DMS 273 treated with DMSO at 0.1 percent for 48 hours (cell line): ENCODE measurements at regions not wholly inside any gene's neighbourhood (a gene's known extent, or its start where the extent isn't known, plus 50 kb on each side); places are given as distances from the start of the nearest gene placed in this dataset.

ENCODE experiments used
- DNase-seq: peaks from one replicate; lab custom pipeline; 2025; lab: John Stamatoyannopoulos, UW

DNA sequence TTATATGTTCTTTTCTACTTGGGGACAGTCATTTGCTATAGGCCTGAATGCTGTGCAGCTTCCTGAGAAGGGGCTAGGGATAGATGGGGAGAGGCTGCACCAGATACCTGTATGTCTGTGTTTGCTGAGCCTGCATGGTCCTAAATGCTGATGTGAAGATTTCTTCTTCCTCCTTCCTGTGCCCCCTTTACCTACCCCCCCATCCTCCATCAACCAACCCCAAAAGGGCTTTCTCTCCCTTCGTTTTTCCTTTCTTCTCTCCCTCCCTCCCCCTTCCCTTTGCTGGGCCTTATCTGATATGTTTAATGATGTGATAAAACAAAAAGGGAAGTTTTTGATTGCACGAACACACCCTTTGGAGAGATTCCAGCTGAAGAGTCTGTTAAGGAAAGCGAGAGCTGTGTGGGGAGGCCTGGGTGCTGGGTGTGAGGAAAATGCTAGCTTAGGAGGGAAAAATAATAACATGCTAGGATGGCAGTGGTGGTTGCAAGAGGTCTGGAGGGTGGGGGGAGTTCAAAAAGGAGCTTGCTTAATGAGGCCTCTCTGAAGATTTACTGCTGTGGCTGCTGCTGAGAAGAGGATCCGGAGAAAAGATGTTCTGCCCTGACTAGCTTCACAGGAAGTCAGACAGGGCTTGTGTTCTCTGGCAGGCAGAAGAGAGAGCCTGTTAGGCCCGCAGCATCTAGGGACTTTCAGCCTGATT, 101.8 kb downstream of the SAMD9 start:
- DNase-seq, result no peak

DNA sequence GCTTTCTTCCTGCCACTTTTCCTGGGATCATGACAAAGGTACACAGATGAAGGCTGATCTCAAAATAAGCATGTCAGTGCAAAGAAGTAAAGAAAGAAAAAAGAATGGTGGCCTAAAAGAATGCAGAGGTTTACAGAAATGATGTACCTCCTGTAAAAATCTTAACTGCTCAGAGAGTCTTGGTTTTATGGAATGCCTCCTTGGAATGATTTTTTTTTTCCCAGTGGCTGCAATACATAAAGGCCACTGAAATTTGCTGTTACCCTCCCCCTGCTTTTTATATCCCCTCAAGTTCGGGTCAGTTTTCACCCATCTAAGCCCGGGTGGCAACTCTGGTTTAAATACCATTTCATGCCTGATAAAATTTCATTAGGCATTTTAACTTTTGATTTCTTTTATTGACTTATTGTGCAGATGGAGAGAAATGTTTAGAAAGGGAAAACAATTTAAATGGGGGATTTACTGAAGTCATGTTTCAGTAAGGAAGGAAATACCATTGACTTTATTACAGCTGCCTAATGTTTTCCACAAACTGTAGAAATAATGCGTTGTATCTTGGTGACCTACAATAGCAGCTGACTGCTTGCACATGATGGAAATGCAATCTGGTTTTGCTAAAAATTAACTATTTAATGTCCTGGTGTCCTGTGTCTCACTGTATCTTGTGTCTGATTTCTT, 102.5 kb downstream of the SAMD9 start:
- no peak for DNase-seq

DNA sequence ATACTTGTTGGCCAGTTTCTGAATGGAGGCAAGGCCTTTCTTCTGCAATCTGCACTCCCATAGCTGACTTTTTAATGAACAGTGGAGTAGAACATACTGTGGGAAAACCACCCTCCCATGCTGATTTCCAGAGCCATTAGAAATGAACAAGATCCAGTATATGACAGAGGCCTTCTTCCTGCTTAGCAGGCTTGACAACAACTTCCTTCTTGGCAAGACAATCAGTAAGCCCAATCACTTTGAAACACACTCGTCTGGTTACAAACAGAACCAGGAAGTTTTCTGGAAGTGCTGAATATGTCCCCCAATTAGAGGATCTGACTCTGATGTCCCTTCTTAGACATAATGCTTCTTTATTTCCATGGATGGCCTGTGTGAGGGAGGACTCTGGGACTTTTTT, 103.4 kb downstream of the SAMD9 start:
- no peak for DNase-seq

DNA sequence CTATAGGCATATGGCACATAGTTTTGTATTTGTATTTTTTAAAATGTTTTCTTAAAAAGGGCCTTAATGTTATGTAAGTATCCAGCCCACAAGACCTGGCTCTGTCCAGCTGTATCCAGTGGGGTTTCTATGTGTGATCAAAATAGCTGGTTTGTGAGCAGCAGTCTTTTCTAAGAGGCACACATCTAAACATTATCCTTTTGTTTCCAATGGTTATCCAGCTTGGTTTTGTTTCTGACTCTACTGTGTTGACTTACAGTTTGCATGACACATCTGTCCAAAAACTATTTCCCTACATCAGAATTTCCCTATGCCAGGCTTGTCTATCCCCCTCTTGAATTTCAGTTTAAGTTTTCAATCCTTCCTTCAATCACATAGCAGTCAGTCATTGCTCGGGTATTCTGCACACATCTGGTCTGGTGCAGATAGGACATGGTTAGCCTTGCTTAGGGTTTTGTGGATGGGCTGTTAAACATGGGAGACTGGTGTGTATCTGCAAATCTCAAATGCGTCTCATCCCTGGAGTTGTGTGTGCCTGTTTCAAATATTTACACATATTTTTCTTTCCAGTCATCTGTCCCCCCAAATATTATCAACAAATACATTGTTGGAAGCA, 104.2 kb downstream of the SAMD9 start:
- DNase-seq, result no peak

DNA sequence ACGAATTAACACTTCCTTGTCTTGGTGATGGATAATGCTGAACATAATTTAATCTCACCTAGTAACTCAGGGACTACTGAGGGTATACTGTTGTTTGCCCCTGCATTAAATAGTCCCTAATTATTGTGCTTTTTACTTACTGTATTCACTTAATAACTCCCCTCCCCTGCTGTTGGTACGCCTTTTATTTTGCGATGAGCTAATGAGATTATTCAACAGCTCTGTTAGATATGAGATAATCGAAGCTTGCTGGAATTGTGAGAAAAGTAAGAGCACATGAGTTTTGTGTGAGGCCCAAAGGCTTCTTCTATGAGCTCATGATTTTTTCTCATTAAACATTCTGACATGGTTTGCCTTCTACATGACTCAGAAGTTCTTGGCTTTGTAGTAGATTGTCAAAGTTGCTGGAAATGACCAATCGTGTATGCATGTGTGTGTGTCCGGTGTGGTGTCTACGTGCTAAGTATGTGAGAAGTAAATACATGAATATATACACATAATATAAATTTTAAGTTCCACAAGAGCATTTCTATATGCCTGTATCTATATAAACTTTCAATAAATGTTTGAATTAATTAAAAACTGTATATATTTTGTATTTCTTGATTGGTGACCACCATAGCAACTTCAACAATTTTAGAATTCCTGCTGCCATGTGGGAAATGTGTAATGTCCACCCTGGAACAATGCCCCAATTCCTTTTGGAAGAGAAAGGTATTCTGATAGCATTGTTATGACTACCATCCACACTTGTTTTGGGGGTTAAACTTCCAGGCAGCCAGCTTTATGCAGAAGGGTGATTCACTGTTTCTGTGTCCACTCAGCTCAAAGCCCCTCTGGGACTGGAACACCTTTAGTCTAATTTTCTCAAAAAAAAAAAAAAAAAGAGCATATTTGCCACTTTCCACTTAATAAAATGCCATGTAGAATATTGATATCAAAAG, 106.2 kb downstream of the SAMD9 start:
- DNase-seq, result no peak

DNA sequence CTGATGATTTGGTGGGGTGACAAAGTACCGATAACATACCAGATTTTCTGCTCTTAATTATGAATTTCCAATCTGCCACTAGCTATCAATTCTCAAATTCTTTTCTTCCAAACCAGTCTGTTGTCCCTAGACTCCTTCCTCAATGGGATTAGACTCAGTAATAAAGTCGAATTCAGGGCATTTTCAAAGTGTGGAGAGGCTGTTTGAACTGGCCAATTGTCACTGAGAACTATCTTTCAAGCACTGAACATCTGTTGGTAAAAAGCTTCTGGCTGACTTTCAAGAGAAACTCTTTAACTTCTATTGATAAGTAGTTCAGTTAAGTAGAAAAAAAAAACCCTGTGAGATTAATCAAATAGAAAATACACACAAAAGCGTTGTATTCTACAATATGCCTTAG, 108.9 kb downstream of the SAMD9 start:
- DNase-seq, result no peak

DNA sequence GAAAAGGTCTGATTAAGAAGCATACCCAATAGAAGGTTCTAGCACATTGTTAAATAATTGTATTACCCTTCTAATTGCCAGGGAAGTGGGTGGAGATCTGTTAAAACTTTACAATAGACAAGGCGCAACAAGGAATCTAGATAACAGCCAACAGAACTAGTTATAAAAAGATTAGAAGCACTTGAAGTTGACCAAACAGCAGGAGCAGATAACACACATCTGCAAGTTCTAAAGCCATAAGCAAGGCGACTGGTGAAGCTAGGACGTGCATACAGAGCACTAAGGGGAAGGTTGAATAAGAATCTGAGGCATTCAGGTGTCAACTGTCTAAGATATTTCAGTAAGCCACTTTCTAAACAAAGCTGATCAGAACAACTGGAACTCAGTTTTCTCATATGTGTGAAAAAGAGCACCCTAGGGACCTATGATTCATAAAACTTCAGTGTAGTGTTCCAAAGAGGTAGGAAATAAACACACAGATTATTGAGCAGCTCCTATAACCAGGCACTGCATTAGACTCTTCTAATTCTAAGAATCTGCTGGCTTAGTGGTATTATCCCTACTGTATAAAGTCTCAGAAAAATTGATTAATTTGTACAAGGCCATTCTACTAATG, 111.2 kb downstream of the SAMD9 start:
- no peak for DNase-seq

DNA sequence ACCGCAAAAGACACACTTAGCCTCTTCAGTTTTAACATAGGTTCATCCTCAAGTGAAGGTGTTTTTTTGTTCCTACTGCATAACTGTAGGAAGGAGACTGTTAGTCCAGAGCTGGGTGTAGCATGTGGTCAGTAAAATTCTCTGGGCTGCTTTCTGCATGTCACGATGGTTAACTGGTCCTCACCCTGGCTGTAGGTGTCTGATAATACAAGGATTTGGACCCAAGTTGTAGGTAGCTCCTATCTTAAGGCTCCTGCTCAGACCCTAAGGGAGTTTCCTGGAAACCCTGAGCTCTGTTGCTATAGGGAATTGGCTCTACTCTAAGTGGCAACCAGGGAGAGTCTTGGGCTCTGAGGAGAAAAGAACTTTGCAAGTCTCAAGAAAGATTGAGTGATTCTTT, 112.9 kb downstream of the SAMD9 start:
- no peak for DNase-seq

DNA sequence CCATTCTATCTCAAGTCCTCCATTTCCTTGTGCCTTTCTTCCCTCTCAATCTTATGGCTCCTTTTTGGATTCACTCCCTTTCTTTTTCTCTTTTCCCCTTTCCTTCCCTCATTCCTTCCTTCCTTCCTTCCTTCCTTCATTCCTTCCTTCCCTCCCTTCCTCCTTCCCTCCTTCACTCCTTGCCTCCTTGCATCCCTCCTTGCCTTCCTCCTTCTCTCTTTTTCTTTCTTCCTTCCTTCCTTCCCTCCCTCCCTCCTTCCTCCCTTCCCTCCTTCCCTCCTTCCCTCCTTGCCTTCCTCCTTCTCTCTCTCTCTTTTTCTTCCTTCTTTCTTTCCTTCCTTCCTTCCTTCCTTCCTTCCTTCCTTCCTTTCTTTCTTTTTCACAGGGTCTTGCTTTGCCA, 120.1 kb downstream of the SAMD9 start:
- DNase-seq, result no peak

DNA sequence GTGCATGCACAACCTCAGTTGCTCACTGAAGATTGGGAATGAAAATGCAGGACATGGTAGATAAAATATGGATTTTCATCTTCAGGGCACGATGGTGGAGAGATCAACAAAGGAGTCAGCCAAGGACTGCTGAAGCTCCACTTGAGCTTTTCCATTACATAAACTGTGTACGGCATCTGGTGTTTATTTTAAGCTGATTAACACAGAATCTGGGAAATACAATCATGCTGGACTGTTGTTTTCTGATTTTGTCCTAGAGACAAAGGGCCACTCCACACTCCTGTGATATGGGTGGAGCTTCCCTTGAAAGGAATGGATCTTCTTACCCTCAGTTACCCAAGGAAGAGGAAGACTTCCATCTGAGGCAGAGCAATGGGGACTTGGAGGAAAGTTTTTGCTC, 120.6 kb downstream of the SAMD9 start:
- DNase-seq, result no peak

DNA sequence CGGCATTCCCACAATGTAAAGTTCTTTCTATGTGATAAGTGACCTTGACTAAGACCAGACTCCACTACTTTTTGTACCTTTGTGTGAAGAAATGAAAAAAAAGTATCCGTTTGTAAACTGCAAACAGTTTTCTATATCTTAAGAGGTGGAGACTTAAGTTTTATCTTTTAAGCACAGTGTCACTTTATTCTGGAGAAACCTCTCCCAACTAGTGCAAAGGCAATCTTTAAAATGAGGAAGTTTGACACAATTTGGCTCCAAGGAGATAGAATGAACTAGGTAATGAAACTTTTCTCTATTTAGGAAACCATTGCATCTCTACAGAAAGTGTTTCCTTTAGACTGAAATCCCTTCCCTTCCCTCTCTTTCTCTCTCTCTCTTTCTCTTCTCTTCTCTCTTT, 122.9 kb downstream of the SAMD9 start:
- no peak for DNase-seq

DNA sequence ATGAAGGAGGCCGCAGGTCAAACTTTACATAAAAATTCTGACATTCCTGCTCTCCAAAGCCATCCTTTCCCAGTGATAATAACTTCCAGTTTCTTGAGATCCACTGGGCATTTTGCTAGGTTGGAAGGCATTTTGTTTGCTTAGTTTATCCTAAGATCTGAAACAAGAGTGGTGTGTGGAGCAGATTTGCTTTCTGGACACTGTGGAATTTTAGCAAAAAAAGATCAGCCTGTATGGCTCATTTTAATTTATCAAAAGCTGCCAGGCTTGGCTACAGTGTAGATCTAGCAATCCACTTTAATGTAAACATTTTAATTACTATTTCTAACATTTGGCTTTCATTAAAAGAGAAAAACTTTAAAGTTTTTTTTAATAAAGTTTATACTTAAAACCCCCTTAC, 124.8 kb downstream of the SAMD9 start:
- DNase-seq, result no peak

DNA sequence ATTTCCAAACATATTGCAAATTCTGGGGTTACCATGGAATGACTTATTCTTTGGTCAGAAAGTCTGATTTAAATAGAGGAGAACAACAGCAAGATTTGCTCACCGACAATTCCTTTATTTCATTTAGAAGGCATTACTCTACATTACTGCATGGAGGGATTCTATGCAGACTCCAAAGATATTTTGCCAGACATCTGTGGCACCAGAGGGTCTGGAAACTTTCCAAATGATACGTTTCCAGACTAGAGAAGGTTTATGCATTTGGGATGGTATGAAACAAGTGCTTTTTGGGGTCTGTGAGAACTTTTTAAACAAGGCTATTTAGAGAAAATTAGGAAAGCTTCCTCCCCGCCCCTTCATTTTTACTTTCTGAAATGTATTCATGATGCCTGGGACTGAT, 125.3 kb downstream of the SAMD9 start:
- DNase-seq, result no peak

DNA sequence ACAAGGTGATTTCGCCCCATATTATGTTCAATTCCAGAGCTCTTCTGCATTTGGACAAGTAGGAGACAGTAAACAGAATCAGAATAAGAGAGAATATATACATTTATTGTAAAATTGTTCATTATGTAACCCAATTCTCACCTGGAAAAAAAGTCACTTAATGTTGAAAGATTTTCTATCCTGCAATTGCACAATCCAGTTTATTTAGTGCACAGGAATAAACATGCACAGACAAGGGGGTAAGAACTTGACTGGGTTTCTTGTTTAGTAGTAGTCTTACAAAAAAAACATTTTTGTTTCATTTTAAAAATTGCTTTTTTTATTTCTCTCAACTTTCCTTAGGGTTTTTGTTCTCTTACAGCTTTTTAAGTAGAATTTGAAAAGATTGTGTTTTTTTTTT, 126.6 kb downstream of the SAMD9 start:
- DNase-seq, result no peak

DNA sequence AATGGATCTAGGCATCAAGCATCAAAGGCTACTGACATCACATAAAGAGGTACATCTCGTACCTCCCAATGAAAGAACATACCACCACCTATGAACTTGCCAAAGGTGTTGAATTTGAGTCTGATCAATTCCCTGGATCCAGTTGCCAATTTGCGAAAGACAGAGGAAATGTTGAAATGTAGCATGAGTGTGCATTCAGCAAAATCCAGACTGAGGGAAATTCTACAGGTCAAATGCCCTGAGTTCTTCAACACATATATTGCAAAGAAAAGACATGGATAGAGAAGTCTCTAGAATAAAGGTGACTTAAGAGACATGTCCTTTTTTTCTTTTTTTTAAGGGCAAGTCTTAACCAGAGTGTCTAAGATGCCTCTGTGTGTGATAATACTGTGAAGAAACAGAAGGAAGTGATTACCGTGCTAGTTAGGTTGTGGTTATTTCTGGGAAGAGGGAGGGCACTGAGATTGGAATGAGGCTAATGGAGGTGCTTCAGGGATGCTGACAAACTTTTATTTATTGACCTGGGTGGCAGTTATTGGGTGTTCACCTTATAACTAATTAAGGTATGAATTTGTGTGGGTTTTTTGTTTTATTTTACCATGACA, 128.7 kb downstream of the SAMD9 start:
- no peak for DNase-seq

DNA sequence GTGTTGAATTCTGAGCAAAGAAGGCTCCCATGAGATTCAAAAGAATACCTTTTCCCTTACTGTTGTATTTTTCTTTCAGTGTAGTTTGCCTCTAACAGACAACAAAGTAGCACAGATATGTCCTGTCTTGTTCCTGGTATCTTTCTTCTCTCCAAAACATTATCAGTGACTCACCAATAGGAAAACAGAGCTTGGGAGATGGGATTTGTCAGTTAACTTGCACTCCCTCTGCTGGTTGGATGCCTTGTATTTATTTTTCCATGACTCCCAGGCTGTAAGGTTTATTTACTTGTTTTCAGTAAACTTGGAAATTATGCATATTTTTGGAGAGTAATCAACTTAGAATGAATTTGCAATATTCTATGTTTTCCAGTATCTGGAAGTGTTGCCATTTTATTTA, 129.7 kb downstream of the SAMD9 start:
- no peak for DNase-seq

DNA sequence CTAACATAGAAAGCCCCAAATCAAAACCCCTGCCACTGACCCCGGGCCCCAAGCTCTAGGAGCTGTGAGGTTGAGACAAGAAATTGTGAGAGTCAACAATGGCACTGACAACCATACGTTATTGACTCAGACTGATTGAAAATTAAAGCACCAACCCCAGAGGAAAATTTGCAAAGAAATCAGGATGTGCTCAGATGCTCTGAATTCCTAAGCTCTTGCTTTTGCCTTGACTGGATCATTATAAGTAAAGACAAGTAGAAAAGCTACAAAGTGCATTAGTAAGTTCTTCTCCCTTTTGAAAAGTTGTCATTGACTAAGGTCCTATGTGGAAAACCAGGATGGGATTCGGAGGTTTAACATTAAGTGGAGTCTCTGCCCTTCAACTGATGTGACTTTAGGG, 130.2 kb downstream of the SAMD9 start:
- DNase-seq, result no peak

DNA sequence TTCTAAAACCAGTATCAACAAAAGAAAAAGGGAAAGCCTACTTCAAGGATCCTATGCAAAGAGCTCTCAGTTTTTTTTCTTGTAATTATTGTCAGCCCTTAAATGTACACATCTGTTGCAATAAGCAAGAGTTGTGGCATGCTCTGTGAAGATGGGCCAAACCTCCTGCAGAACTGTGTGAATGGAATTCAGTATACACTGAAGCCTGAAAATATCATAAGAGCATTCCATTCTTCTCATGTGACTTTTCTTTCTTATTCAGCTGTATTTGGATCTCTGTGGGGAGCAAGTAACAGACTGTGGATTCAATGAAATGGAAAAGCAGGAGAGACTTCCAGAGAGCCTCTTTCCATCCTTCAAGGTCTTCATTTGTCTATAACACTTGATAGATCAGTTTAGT, 130.7 kb downstream of the SAMD9 start:
- DNase-seq, result no peak

DNA sequence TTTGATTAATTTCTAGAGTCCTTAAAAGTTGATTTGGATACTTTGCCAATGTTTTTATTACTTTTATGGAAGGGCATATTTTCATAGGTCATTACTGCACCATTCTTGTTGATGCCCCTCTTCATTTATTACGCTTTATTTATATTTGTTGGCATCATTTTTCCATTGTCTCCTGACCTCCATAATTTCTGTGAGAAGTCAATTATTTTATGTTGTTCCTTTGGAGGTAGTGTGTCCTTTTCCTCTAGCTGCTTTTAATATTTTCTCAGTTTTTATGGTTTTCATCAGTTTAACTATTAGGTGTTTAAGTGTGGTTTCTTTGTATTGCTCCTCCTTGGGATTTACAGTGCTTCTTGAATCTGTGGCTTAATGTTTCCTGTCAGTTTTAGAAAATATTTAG, 134.9 kb downstream of the SAMD9 start:
- DNase-seq, result no peak

DNA sequence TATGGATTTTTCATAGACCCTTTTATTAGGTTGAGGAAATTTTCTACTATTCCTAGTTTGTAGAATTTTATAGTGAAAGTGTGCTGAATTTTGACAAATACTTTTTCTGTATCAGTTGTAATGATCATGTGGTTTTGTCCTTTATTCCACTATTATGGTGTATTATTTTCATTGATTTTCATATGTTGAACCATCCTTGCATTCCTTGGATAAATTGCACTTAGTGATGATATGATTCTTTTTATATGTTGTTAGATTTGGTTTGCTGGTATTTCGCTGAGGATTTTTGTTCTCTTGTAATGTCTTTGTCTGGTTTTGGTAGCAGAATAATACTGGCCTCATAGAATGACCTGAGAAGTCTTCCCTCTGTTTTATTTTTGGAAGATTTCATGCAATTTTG, 140.6 kb upstream of the CDK6 start:
- DNase-seq, result no peak

DNA sequence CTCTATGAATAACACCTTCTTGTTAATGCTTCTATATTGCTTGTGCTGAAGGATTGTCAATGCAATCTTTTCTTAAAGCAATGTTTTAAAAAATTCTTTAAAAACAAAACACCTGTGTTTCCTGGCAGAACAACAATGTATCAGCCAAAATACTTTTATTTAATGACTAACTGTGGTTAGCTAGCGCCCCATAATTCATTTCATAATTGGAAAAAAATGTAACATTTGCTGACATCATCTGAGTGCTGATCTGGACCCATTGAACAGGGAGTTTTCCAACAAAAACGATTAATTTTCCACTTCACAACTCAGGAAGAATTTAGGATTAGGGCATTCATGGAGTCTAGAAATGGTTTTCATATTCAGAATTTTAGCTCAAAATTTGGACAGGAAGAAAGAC, 137.6 kb upstream of the CDK6 start:
- no peak for DNase-seq

DNA sequence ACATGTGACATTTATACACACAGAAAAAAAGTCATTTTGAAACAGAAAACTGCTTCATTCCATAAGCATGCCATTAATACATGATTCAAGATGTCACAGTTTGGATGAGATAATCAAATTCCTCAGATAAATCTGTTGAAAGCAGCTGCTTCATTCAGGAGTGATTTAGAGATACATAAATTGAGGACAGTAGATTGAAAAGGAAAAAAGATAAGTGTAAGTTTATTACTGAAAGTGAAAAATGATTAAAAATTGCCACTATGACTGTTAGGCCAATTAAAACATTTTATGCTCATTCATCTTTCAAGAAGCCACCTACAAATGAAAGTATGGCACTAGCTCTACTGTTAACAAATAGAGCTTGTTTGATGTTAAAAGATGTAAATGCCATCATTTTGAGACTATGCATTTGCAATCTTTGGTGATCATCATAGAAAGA, 136.9 kb upstream of the CDK6 start:
- DNase-seq, result no peak
